MM.1S (cell line): ENCODE measurements at regions not wholly inside any gene's neighbourhood (a gene's known extent, or its start where the extent isn't known, plus 50 kb on each side); places are given as distances from the start of the nearest gene placed in this dataset.

Source experiments
- DNase-seq: peaks from one replicate; pipeline ENCODE4 v3.0.0-alpha.2; 2015
- H2AFZ ChIP-seq: fragments of 300-600 bp; sonication (generic); 2 replicates; pipeline ENCODE4 v1.6.0; 2016; ENCODE audit warnings: antibody characterized with exemption, low read length
- H3F3A ChIP-seq: fragments of 300-600 bp; sonication (generic); 2 replicates; pipeline ENCODE4 v1.6.1; 2016; ENCODE audit warnings: mild to moderate bottlenecking, antibody characterized with exemption, low read length, moderate library complexity, mixed read lengths; ENCODE audit not compliant: insufficient read depth
- H3K27ac ChIP-seq: fragments of 300-600 bp; sonication (generic); 2 replicates; pipeline ENCODE4 v1.5.1; 2016; ENCODE audit warnings: mild to moderate bottlenecking, low read length
- H3K27me3 ChIP-seq: fragments of 300-600 bp; sonication (generic); replicated peaks from 2 replicates; pipeline ENCODE4 v1.6.0; 2016; ENCODE audit warnings: low read length; ENCODE audit not compliant: insufficient read depth
- H3K36me3 ChIP-seq: fragments of 300-600 bp; sonication (generic); replicated peaks from 2 replicates; pipeline ENCODE4 v1.6.1; 2016; ENCODE audit warnings: mild to moderate bottlenecking, low read length, mixed read lengths; ENCODE audit not compliant: insufficient read depth
- H3K4me1 ChIP-seq: fragments of 300-600 bp; sonication (generic); 2 replicates; pipeline ENCODE4 v1.6.1; 2016; ENCODE audit warnings: low read length, mixed read lengths
- H3K4me2 ChIP-seq: fragments of 300-600 bp; sonication (generic); 2 replicates; pipeline ENCODE4 v1.6.0; 2016; ENCODE audit warnings: low read depth, low read length
- H3K4me3 ChIP-seq: fragments of 300-600 bp; sonication (generic); 2 replicates; pipeline ENCODE4 v1.5.1; 2016; ENCODE audit warnings: low read length, mixed read lengths
- H3K79me2 ChIP-seq: fragments of 300-600 bp; sonication (generic); 2 replicates; pipeline ENCODE4 v1.6.1; 2016; ENCODE audit warnings: mixed run types, low read length, mixed read lengths
- H3K9ac ChIP-seq: fragments of 300-600 bp; sonication (generic); 2 replicates; pipeline ENCODE4 v1.6.1; 2016; ENCODE audit warnings: low read length, mixed read lengths
- H3K9me2 ChIP-seq: fragments of 300-600 bp; sonication (generic); replicated peaks from 2 replicates; pipeline ENCODE4 v1.6.1; 2016; ENCODE audit warnings: mild to moderate bottlenecking, low read length, mixed read lengths; ENCODE audit not compliant: insufficient read depth
- H3K9me3 ChIP-seq: fragments of 300-600 bp; sonication (generic); replicated peaks from 2 replicates; pipeline ENCODE4 v1.6.1; 2016; ENCODE audit warnings: mild to moderate bottlenecking, low read length, mixed read lengths; ENCODE audit not compliant: insufficient read depth
- H4K20me1 ChIP-seq: fragments of 300-600 bp; sonication (generic); 2 replicates; pipeline ENCODE4 v1.6.1; 2016; ENCODE audit warnings: mild to moderate bottlenecking, low read length, moderate library complexity, mixed read lengths; ENCODE audit not compliant: insufficient read depth
- CTCF ChIP-seq: fragments of 300-600 bp; sonication (generic); IDR thresholded peaks from 2 replicates; pipeline ENCODE4 v1.5.1; 2016; ENCODE audit warnings: antibody characterized with exemption, low read length, mixed read lengths
- EZH2 ChIP-seq: fragments of 300-600 bp; sonication (generic); optimal IDR thresholded peaks from 2 replicates; pipeline ENCODE3; 2017; ENCODE audit warnings: low read depth, mild to moderate bottlenecking, antibody characterized with exemption, low read length, mixed read lengths
- EZH2phosphoT487 ChIP-seq: fragments of 300-600 bp; sonication (generic); IDR thresholded peaks from 2 replicates; pipeline ENCODE4 v1.6.1; 2018; ENCODE audit warnings: antibody characterized with exemption, low read length

DNA sequence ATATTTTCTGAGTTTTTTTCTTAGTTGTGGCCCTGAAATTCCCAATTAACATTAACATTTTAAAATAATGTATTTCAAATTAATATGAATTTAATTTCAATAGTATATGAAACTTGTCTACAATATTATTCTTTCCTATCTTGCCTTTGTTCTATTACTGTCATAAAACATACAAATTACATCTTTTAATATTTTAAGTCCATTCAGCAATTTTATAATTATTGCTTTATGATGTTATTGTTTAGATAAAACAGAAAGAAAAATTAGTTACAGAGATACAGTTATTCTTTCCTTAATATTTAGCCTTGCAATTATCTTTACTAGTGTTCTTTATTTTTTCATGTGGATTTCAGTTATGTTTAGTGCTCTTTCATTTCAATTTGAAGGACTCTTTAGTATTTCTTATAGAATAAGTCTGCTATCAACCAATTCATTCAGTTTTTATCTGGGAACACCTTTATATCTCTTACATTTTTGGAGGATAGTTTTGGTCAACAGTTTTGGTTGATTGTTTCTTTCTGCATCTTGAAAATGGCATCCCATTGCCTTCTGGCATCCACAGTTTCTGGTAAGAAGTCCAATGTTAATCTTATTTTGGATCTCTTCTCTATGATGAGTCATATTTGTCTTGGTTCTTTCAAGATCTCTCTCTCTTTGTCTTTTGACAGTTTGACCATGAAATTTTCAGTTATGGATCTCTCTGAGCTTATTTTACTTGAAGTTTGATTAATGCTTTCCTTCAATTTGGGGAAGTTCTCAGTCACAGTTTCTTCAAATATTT, 76.9 kb upstream of the CHST9 start:
- Histone ChIP-seq H3K36me3 (no peaks in the 10 kb centered on the region), H3K79me2 (no peaks in the 10 kb centered on the region), H3K9me3 (no peaks in the 10 kb centered on the region; the same call in 1 of the 2 replicates), H3K4me1 (no peaks in the 10 kb centered on the region), H3K27me3 (no peaks in the 10 kb centered on the region), H2AFZ (no peak overlapping the region), H3K4me3 (no peak overlapping the region), H3F3A (no peaks in the 10 kb centered on the region), H3K9me2 (no peaks in the 10 kb centered on the region), H3K4me2 (no peak overlapping the region), H3K27ac (no peak overlapping the region), H3K9ac (no peak overlapping the region), H4K20me1 (no peaks in the 10 kb centered on the region)
- no peak for DNase-seq
- TF ChIP-seq EZH2phosphoT487: no peak
- no peak for TF ChIP-seq CTCF
- no peak for TF ChIP-seq EZH2

GRCh38 chr18:27253571-27253970, 68.5 kb upstream of the CHST9 start:
- no peak for DNase-seq
- Histone ChIP-seq H3K9me2 (no peaks in the 10 kb centered on the region), H3K4me2 (no peak overlapping the region), H3K4me3 (no peak overlapping the region), H3K27ac (no peak overlapping the region), H3K9me3 (no peaks in the 10 kb centered on the region), H3F3A (no peaks in the 10 kb centered on the region), H3K27me3 (no peaks in the 10 kb centered on the region), H3K36me3 (no peaks in the 10 kb centered on the region), H3K79me2 (no peaks in the 10 kb centered on the region), H3K4me1 (no peaks in the 10 kb centered on the region), H3K9ac (no peak overlapping the region), H4K20me1 (no peaks in the 10 kb centered on the region), H2AFZ (no peak overlapping the region)
- TF ChIP-seq CTCF (no peak), EZH2 (no peak), EZH2phosphoT487 (no peak)

- Histone ChIP-seq H2AFZ (no peak overlapping the region), H3K36me3 (no peaks in the 10 kb centered on the region), H4K20me1 (no peaks in the 10 kb centered on the region), H3K4me1 (no peaks in the 10 kb centered on the region), H3K27me3 (no peaks in the 10 kb centered on the region), H3K9me3 (no peaks in the 10 kb centered on the region), H3K4me2 (no peak overlapping the region), H3K9ac (no peak overlapping the region), H3F3A (no peaks in the 10 kb centered on the region), H3K4me3 (no peak overlapping the region), H3K9me2 (no peaks in the 10 kb centered on the region), H3K27ac (no peak overlapping the region), H3K79me2 (no peaks in the 10 kb centered on the region)
- no peak for TF ChIP-seq CTCF
- TF ChIP-seq EZH2: no peak
- no peak for TF ChIP-seq EZH2phosphoT487
- no peak for DNase-seq
Measured at GRCh38 chr18:27250471-27250870, 65.4 kb upstream of the CHST9 start.
